Pancreas (tissue), 10 donors: ENCODE measurements at regions not wholly inside any gene's neighbourhood (a gene's known extent, or its start where the extent isn't known, plus 50 kb on each side); places are given as distances from the start of the nearest gene placed in this dataset.

ENCODE experiments used
- ATAC-seq, 4 donors: fragments of 200-7000 bp; cut with Tn5 transposase; one replicate each; pipeline versions ENCODE4 v1.8.0 to v1.9.1; 2020; ENCODE audit warnings: mild to moderate bottlenecking in 4 of 4, moderate library complexity in 4 of 4
- DNase-seq, 6 donors: peaks; one replicate each; pipeline ENCODE4 v3.0.0-alpha.2; 2020
- FAIRE-seq: peaks from 2 replicates; lab custom pipeline; 2012; peaks lifted over from hg19 to GRCh38; lab: Jason Lieb, UNC
- H3K27ac ChIP-seq, 4 donors: fragments of 200-600 bp; sonication (generic); 1 replicate in 3 of 4; 2 replicates in 1 of 4; pipeline versions ENCODE4 v1.5.0 to v1.8.0; 2020
- H3K27me3 ChIP-seq, 4 donors: fragments of 200-600 bp; one replicate each; pipeline ENCODE4 v1.8.0; 2021
- H3K36me3 ChIP-seq, 3 donors: fragments of 200-600 bp; sonication (generic) in 1 of 3; one replicate each; pipeline versions ENCODE4 v1.5.0 to v1.8.0; 2020 to 2021
- H3K4me1 ChIP-seq, 3 donors: fragments of 200-600 bp; one replicate each; pipeline ENCODE4 v1.8.0; 2021
- H3K4me3 ChIP-seq, 4 donors: fragments of 200-600 bp; sonication (generic) in 2 of 4; one replicate each; pipeline versions ENCODE4 v1.5.0 to v1.8.0; 2020 to 2021
- H3K9me3 ChIP-seq, 4 donors: fragments of 200-600 bp; one replicate each; pipeline ENCODE4 v1.8.0; 2021
- WGBS, 2 donors: extraction: QIAGEN DNeasy Blood & Tissue Kit; methylation state at CpG; one replicate each; pipeline ENCODE4 v1.1.7; 2013; 5-methylcytosine and 5-hydroxymethylcytosine counted together
- intact Hi-C, 3 donors: fragments of 100-400 bp; cut with DNase I; formaldehyde crosslinking; loops; one replicate each; pipeline versions ENCODE4 v1.11.1 to v1.14.2; 2022
- TF ChIP-seq, protein P1 (sequence below), 4 donors: fragments of 200-600 bp; sonication (generic) in 3 of 4; IDR thresholded peaks; one replicate each; pipeline versions ENCODE4 v1.5.0 to v1.8.0; 2021; ENCODE audit warnings: antibody characterized with exemption in 4 of 4
- donor health status: healthy with polysubstance abuse.
- donor health status: DM: no; HTN: no; CAD: no; lungs with moderate emphysema.
- donor health status: DM: no; HTN: no; CAD: no.
- donor health status: control.
- donor health status: control.
- donor health status: Bipolar disorder and iron deficiency.
- donor health status: DM: yes; HTN: yes; CAD: no.
- donor health status: DM: no; HTN: no; CAD: no.
- donor health status: DM: no; HTN: no; CAD: no.
- donor health status: DM: yes; HTN: yes; CAD: no.

DNA sequence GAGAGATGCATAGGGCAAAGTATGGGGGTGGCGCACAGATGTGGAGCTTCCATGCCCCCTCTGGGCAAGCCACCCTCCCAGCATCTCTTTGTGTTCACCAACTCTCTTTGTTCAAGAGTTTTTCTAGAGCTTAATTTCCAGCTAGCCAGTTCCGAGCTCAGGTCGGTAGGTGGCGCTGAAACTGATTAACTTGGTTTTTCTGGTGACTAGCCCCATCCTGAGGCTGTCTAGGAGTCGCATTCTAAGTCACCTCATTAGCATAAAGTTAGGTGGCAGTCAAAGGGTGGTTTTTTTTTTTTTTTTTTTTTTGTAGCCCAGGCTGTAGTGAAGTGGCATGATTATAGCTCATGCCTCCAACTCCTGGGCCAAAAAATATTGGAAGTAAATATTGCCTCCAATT lies 476.4 kb downstream of the KDM4C start:
- H3K4me3 ChIP-seq: no peak overlapping the region
- H3K27ac ChIP-seq: no peak overlapping the region
- no peak for FAIRE-seq
- no peaks in the 10 kb centered on the region for H3K9me3 ChIP-seq
- H3K27me3 ChIP-seq: no peaks in the 10 kb centered on the region
- DNase-seq: no peak
- intact Hi-C loops: no loop called here
- TF ChIP-seq, protein P1, sequence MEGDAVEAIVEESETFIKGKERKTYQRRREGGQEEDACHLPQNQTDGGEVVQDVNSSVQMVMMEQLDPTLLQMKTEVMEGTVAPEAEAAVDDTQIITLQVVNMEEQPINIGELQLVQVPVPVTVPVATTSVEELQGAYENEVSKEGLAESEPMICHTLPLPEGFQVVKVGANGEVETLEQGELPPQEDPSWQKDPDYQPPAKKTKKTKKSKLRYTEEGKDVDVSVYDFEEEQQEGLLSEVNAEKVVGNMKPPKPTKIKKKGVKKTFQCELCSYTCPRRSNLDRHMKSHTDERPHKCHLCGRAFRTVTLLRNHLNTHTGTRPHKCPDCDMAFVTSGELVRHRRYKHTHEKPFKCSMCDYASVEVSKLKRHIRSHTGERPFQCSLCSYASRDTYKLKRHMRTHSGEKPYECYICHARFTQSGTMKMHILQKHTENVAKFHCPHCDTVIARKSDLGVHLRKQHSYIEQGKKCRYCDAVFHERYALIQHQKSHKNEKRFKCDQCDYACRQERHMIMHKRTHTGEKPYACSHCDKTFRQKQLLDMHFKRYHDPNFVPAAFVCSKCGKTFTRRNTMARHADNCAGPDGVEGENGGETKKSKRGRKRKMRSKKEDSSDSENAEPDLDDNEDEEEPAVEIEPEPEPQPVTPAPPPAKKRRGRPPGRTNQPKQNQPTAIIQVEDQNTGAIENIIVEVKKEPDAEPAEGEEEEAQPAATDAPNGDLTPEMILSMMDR (IDR thresholded peaks at IDR 0.05): no peak
- H3K36me3 ChIP-seq: no peaks in the 10 kb centered on the region
- WGBS, 2 donors: 46 to 50% methylated on average over 5 of the region's 5 CpGs
- no peaks in the 10 kb centered on the region for H3K4me1 ChIP-seq
- no peak for ATAC-seq

DNA sequence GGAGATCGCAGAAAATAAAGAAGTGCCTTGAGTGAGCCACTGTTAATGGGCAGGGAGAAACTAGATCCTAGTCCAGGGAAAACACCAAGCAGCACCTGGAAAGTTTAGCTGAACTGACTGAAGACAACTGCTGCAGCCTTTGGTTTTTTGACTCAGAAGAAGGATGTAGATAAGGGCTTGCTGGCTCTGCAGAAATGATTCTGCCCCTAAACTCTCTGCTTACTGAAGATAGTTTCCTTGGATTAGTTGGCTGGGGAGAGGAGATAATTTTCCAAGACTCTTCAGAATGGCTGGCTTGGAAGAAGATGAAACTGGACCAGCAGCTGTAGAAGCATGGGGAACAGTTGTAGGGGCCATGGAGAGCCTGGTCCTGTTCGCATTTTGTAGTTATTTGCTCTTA lies 471.8 kb downstream of the KDM4C start:
- Histone ChIP-seq H3K4me1 (no peaks in the 10 kb centered on the region), H3K4me3 (no peak overlapping the region), H3K36me3 (no peaks in the 10 kb centered on the region), H3K9me3 (no peaks in the 10 kb centered on the region), H3K27me3 (no peaks in the 10 kb centered on the region), H3K27ac (no peak overlapping the region)
- intact Hi-C loops: no loop called here
- TF ChIP-seq, protein P1 (IDR thresholded peaks at IDR 0.05): no peak
- no peak for FAIRE-seq
- DNase-seq: no peak
- no peak for ATAC-seq
- WGBS, 2 donors: 81 to 98% methylated on average over 2 of the region's 2 CpGs

DNA sequence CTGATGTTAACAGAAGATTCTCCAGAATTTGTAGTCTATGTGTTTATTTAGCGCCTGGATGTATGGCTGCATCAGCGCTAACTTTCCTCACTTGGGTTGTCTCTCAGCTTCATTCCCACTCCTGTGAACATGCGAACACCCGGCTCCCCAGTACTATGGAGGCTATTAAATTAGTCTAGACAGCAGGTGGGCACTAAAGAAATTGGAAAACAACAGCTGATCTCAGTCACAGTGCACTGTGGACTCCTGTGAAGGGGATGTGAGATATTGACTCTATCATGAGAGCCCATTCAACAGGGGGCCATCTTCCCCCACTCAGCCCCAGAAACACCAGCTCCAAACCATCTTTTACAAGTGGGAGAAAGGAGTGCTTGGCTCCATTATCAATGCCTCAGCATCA lies 471.0 kb downstream of the KDM4C start:
- 78 to 87% methylated on average over 4 of the region's 4 CpGs for WGBS, 2 donors
- Histone ChIP-seq H3K4me3 (no peak overlapping the region), H3K27ac (no peak overlapping the region), H3K9me3 (no peaks in the 10 kb centered on the region), H3K27me3 (no peaks in the 10 kb centered on the region), H3K36me3 (no peaks in the 10 kb centered on the region), H3K4me1 (no peaks in the 10 kb centered on the region)
- ATAC-seq: no peak
- intact Hi-C loops: no loop called here
- TF ChIP-seq, protein P1 (IDR thresholded peaks at IDR 0.05): no peak
- no peak for FAIRE-seq
- DNase-seq: no peak

DNA sequence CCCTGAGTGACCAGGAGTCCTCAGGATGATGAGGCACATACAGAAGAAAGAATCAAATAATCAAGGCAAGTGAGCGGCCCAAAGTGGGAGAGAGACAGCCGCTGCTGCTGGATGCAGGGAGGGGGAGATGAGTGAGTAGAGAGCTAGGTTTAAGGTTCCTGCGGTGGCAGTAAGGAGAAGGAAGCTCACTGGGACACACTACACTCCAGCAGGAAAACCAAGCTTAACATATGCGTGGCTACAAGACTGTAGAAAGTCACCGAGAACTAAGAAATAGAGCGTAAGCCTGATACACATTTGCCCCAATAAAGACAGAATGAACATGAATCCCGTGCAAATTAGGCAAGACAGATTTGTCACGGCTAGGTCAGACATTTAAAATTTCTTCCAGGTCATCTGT lies 470.2 kb downstream of the KDM4C start:
- Histone ChIP-seq H3K36me3 (no peaks in the 10 kb centered on the region), H3K4me3 (no peak overlapping the region), H3K27ac (no peak overlapping the region), H3K27me3 (no peaks in the 10 kb centered on the region), H3K9me3 (no peaks in the 10 kb centered on the region), H3K4me1 (no peaks in the 10 kb centered on the region)
- ATAC-seq (no peak), DNase-seq (no peak), FAIRE-seq (no peak)
- TF ChIP-seq, protein P1 (IDR thresholded peaks at IDR 0.05): no peak
- WGBS, 2 donors: 63 to 73% methylated on average over 8 of the region's 8 CpGs
- intact Hi-C loops: no loop called here

DNA sequence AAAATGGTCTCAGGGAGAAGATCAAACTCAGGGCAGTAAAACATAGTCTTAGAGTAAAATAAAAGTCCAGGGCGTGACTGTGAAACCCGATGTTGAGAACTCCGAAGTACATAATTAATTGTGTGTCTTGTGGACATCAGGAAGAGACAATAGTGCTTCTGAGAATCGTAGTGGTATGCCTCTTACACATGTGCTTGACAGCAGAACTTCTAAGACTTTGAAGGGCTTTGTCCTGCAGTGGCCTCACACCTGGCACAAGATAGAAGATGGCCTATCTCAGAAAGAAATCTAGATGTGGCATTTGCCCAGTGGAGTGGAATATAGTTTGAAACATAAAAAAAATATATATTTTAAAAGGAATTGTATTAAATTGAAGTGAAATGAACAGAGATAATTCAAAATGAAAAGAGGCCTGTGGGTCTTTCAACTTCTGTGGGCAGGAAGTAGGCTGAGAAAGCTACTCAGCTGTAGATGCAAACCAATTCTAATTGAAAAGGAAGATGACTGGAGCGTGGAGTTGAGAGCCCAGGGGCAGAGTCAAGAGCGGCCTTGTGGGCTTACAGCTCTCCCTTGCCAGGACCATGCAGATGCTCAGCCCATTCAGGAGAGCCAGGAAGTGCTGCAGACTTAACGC lies 468.4 kb downstream of the KDM4C start:
- FAIRE-seq: no peak

More for the DNA sequence above, 468.4 kb downstream of the KDM4C start:
- intact Hi-C loops: no loop called here
- DNase-seq (no peak), ATAC-seq (no peak)
- no peaks in the 10 kb centered on the region for H3K9me3 ChIP-seq
- no peaks in the 10 kb centered on the region for H3K4me1 ChIP-seq
- TF ChIP-seq, protein P1 (IDR thresholded peaks at IDR 0.05): no peak
- no peak overlapping the region for H3K4me3 ChIP-seq
- no peaks in the 10 kb centered on the region for H3K27me3 ChIP-seq
- no peaks in the 10 kb centered on the region for H3K36me3 ChIP-seq
- WGBS, 2 donors: 80% methylated on average over 7 of the region's 7 CpGs
- no peak overlapping the region for H3K27ac ChIP-seq
